ENCODE measurements at regions not wholly inside any gene's neighbourhood (a gene's known extent, or its start where the extent isn't known, plus 50 kb on each side); places are given as distances from the start of the nearest gene placed in this dataset.

DNA sequence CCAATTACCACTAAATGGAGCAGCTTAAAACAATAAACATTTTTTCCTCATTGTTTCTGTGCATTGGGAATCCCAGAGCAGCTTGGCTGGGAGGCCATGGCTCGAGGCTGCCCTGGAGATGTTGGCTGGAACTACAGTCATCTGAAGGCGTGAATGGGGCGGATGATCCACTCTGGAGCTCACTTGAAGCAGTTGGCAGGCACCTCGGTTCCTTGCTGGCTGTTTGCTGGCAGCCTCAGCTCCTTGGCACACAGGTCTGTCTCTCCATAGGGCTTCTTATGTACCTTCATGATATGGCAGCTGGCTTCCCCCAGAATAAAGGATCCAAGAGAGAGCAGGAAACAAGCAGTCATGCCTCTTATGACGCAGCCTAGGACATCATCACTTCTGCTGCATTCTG, 227.0 kb upstream of the COPS8 start:
- FAIRE-seq (no peak), DNase-seq (ENCODE audit: insufficient read length, low spot score) (no peak)
- TF ChIP-seq POLR2A (IDR thresholded peaks at IDR 0.05; ENCODE audit: low read depth, low read length) (no peak), TAF1 (IDR thresholded peaks at IDR 0.05; ENCODE audit: low read depth, low read length) (no peak), SPI1 (IDR thresholded peaks at IDR 0.05; ENCODE audit: low read depth, low read length) (no peak), PAX5 (IDR thresholded peaks at IDR 0.05; ENCODE audit: insufficient read depth, low read length, severe bottlenecking) (no peak), POLR2AphosphoS5 (IDR thresholded peaks at IDR 0.05; ENCODE audit: low read depth, low read length) (no peak), POU2F2 (IDR thresholded peaks at IDR 0.05; ENCODE audit: low read depth, low read length) (no peak)

DNA sequence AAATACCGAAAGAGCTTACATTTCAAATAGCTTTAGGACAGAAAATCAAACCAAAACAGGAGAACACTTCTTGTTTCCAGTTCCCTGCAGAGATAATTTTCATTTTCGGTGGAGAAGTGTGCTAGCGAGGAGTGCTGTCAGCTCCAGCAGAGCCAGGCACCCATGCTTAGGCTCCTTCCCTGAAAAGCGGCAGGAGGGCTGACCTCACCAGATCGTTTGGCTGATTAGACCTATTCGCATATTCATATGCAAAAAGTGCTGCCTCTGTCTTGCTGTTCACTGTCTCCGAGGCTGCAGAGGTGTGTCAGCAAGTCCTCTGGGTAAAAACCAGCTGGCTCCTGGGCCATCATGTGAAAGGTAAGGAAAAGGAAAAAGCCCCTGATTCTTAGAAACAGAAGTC, 225.8 kb upstream of the COPS8 start:
- FAIRE-seq (no peak), DNase-seq (ENCODE audit: insufficient read length, low spot score) (no peak)
- no peak for TF ChIP-seq POLR2AphosphoS5 (IDR thresholded peaks at IDR 0.05; ENCODE audit: low read depth, low read length)
- TF ChIP-seq PAX5 (IDR thresholded peaks at IDR 0.05; ENCODE audit: insufficient read depth, low read length, severe bottlenecking): no peak
- no peak for TF ChIP-seq TAF1 (IDR thresholded peaks at IDR 0.05; ENCODE audit: low read depth, low read length)
- TF ChIP-seq POLR2A (IDR thresholded peaks at IDR 0.05; ENCODE audit: low read depth, low read length): no peak
- no peak for TF ChIP-seq SPI1 (IDR thresholded peaks at IDR 0.05; ENCODE audit: low read depth, low read length)
- TF ChIP-seq POU2F2 (IDR thresholded peaks at IDR 0.05; ENCODE audit: low read depth, low read length): no peak

DNA sequence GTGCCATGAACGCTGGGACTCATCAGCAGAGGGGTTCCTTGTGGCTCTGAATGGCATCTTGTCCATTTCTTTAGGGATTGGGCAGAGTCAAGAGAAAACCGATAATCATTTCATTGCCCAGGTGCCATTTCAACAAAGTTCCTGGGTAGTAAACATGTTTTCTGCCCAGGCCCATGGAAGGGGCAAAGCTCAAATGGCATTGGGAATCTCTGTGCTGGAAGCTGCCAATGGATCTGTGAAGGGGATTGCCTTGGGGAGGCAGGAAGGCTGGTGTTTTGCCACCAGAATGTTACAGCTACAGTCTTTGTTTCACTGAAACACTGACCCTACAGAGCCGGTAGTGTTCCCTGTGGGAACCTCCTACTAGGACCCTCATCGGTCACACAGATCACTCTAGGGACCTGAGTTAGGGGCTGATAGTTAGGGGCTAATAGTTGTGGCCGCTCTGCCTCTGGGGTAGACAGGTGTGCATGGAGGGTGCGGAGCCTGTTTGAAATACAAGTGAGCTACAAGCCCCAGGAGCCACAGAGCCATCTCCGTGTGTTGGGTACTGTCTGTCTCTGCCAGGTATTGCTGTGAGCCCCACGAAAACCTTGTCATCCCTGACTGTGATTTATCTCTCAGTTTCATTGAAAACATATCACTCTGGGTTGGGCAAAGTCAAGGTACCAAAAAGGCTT, 224.4 kb upstream of the COPS8 start:
- DNase-seq (ENCODE audit: insufficient read length, low spot score) (no peak), FAIRE-seq (no peak)
- TF ChIP-seq TAF1 (IDR thresholded peaks at IDR 0.05; ENCODE audit: low read depth, low read length) (no peak), POLR2A (IDR thresholded peaks at IDR 0.05; ENCODE audit: low read depth, low read length) (no peak), POLR2AphosphoS5 (IDR thresholded peaks at IDR 0.05; ENCODE audit: low read depth, low read length) (no peak), POU2F2 (IDR thresholded peaks at IDR 0.05; ENCODE audit: low read depth, low read length) (no peak), PAX5 (IDR thresholded peaks at IDR 0.05; ENCODE audit: insufficient read depth, low read length, severe bottlenecking) (no peak), SPI1 (IDR thresholded peaks at IDR 0.05; ENCODE audit: low read depth, low read length) (no peak)

DNA sequence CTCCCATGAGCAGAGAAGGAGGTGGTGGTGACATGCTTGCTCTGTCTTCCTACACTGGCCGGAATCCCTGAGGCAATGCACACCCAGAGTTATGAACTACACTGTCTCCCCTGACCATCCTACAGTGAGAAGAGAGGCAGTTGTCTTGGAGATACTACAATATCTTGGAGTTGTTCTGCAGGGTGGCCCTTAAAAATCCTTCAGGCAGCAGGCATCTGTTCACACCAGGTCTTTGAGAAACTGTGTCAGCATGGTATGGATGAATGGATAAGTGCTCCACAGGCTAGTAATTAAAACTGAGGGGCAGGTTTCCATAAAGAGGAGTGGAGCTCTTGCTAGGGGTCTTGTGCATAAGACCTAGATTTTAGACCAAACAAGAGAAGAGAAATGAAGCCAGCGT, 223.7 kb upstream of the COPS8 start:
- no peak for FAIRE-seq
- no peak for TF ChIP-seq POLR2A (IDR thresholded peaks at IDR 0.05; ENCODE audit: low read depth, low read length)
- TF ChIP-seq SPI1 (IDR thresholded peaks at IDR 0.05; ENCODE audit: low read depth, low read length): no peak
- no peak for TF ChIP-seq POLR2AphosphoS5 (IDR thresholded peaks at IDR 0.05; ENCODE audit: low read depth, low read length)
- no peak for TF ChIP-seq POU2F2 (IDR thresholded peaks at IDR 0.05; ENCODE audit: low read depth, low read length)
- no peak for TF ChIP-seq PAX5 (IDR thresholded peaks at IDR 0.05; ENCODE audit: insufficient read depth, low read length, severe bottlenecking)
- TF ChIP-seq TAF1 (IDR thresholded peaks at IDR 0.05; ENCODE audit: low read depth, low read length): no peak
- no peak for DNase-seq (ENCODE audit: insufficient read length, low spot score)

DNA sequence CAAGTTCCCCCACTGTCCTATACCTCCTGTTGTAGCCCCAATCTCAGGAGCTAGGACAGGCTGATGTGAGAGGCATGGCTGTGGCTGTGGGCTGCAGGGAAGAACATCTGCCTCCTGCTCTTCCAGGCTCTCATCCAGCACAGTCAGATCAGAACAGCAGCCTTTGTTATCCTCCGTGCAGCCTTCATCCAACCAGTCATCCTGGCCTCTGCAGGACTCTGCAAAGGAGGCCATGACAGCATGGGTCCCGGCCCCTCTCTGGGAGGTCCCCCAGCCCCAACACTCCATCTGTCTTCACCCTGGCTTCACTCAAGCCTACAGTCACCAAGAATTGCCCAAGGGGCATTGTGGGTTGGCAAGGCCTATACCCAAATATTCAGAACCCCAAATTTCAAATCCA, 223.2 kb upstream of the COPS8 start:
- DNase-seq (ENCODE audit: insufficient read length, low spot score): no peak
- TF ChIP-seq SPI1 (IDR thresholded peaks at IDR 0.05; ENCODE audit: low read depth, low read length) (no peak), POLR2AphosphoS5 (IDR thresholded peaks at IDR 0.05; ENCODE audit: low read depth, low read length) (no peak), TAF1 (IDR thresholded peaks at IDR 0.05; ENCODE audit: low read depth, low read length) (no peak), POLR2A (IDR thresholded peaks at IDR 0.05; ENCODE audit: low read depth, low read length) (no peak), PAX5 (IDR thresholded peaks at IDR 0.05; ENCODE audit: insufficient read depth, low read length, severe bottlenecking) (no peak), POU2F2 (IDR thresholded peaks at IDR 0.05; ENCODE audit: low read depth, low read length) (no peak)
- no peak for FAIRE-seq

DNA sequence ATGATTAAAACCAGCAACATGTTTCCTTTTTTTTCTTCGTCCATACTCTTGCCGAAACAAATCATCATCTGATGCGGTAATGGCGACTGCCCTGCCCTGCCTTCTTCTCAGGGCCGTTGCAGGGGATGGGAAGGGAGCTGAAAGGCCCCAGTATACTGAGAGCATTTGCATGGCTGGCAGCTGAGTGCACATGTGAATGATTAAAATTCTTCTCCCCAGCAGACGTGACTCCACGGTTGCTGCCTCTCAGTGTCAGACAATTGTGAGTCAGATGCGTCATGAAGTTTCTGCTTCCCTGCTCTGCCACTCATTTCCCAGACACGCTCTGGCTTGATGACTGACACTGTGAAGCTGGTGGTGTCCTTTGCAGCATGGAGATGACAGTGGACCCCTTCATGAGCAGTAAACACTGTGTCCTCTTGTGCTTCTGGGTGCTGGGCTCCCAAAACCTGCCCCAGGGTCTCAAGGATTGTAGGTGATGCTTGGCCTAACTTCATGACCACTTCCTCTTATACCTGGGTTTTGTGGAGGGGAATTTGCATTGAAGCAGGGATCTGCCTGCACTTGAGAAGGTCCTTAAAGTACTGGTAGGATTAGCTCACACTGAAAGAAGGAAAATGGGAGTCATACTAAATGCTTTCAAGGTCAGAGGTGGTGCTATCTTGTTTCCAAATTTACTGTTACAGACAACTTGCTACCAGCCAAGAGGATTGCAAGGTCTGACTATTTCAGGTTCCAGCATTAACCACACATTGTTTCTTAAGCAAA, 222.5 kb upstream of the COPS8 start:
- DNase-seq (ENCODE audit: insufficient read length, low spot score): peak; percentile 13
- TF ChIP-seq SPI1 (IDR thresholded peaks at IDR 0.05; ENCODE audit: low read depth, low read length) (peak; percentile 71), POLR2AphosphoS5 (IDR thresholded peaks at IDR 0.05; ENCODE audit: low read depth, low read length) (no peak), TAF1 (IDR thresholded peaks at IDR 0.05; ENCODE audit: low read depth, low read length) (no peak), PAX5 (IDR thresholded peaks at IDR 0.05; ENCODE audit: insufficient read depth, low read length, severe bottlenecking) (peak; percentile 44), POU2F2 (IDR thresholded peaks at IDR 0.05; ENCODE audit: low read depth, low read length) (no peak), POLR2A (IDR thresholded peaks at IDR 0.05; ENCODE audit: low read depth, low read length) (no peak)
- FAIRE-seq: peak; percentile 79

DNA sequence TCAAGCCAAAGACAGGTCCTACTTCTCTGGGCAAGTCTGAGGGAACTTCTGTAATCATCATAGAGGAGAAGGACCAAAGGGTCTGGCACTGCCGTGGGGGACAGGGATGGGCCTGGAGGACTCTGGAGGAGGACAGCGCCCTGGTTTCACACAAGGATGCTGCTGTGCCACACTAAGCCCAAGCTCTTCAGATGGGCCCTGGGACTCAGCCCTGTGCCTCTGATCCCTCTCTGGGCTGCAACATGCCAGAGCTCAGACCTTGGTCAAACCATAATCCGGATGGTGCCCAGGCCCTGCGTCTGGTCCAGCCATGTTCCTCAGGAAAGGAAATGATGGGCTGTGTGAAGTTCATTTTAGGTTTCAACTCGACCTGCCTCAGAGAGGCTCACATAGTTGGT, 222.0 kb upstream of the COPS8 start:
- no peak for DNase-seq (ENCODE audit: insufficient read length, low spot score)
- no peak for FAIRE-seq
- TF ChIP-seq TAF1 (IDR thresholded peaks at IDR 0.05; ENCODE audit: low read depth, low read length) (no peak), SPI1 (IDR thresholded peaks at IDR 0.05; ENCODE audit: low read depth, low read length) (no peak), POLR2AphosphoS5 (IDR thresholded peaks at IDR 0.05; ENCODE audit: low read depth, low read length) (no peak), PAX5 (IDR thresholded peaks at IDR 0.05; ENCODE audit: insufficient read depth, low read length, severe bottlenecking) (no peak), POU2F2 (IDR thresholded peaks at IDR 0.05; ENCODE audit: low read depth, low read length) (no peak), POLR2A (IDR thresholded peaks at IDR 0.05; ENCODE audit: low read depth, low read length) (no peak)

DNA sequence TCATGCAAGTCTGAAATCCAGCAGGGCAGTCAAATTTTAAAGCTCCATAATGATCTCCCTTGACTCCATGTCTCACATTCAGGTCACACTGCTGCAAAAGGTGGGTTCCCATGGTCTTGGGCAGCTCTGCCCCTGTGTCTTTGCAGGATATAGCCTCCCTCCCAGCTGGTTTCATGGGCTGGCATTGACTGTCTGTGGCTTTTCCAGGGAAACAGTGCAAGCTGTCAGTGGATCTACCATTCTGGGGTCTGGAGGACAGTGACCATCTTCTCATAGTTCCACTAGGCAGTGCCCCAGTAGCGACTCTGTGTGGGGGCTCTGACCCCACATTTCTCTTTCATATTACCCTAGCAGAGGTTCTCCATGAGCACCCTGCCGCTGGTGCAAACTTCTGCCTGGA, 220.6 kb upstream of the COPS8 start:
- FAIRE-seq (no peak), DNase-seq (ENCODE audit: insufficient read length, low spot score) (no peak)
- TF ChIP-seq TAF1 (IDR thresholded peaks at IDR 0.05; ENCODE audit: low read depth, low read length) (no peak), POLR2AphosphoS5 (IDR thresholded peaks at IDR 0.05; ENCODE audit: low read depth, low read length) (no peak), POU2F2 (IDR thresholded peaks at IDR 0.05; ENCODE audit: low read depth, low read length) (no peak)

DNA sequence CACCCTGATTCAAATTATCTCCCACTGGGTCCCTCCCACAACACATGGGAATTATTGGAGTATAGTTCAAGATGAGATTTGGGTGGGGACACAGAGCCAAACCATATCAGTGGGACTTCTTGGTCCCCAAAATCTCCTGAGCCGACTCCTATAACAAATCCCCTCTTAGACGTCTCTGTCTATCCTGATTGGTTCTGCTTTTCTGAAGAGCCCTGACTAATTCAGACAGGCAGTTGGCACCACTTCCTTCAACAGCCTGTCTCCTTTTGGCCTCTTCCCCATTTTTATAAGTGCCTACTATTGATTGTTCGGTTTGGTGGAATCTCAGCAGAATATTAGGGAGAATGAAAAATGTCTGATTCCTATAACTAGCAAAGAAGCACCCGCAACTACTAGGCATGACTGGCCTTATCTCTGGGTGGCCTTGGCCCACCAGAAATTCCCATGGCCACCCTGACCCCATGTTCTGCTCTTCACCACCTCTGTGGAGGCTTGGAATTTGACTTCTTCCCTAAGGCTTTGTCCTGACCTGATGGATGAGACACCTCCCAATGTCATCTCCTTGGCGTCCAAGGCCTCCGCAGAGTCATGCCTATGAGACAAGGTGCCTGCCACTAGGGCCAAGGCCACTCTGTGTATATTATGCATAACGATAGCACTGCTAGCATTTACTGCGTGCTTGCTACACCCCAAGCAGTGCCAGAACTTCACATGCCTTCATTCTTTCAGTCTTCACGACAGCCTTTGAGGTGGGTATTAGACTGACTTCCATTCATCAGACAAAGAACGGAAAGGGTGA, 218.9 kb upstream of the COPS8 start:
- FAIRE-seq (no peak), DNase-seq (ENCODE audit: insufficient read length, low spot score) (no peak)
- TF ChIP-seq POU2F2 (IDR thresholded peaks at IDR 0.05; ENCODE audit: low read depth, low read length) (no peak), POLR2A (IDR thresholded peaks at IDR 0.05; ENCODE audit: low read depth, low read length) (no peak), POLR2AphosphoS5 (IDR thresholded peaks at IDR 0.05; ENCODE audit: low read depth, low read length) (no peak), SPI1 (IDR thresholded peaks at IDR 0.05; ENCODE audit: low read depth, low read length) (no peak), PAX5 (IDR thresholded peaks at IDR 0.05; ENCODE audit: insufficient read depth, low read length, severe bottlenecking) (no peak), TAF1 (IDR thresholded peaks at IDR 0.05; ENCODE audit: low read depth, low read length) (no peak)
